ENCODE measurements at regions not wholly inside any gene's neighbourhood (a gene's known extent, or its start where the extent isn't known, plus 50 kb on each side); places are given as distances from the start of the nearest gene placed in this dataset.
"Not testable (repeated sequence)": the region's sequence is repeated elsewhere in the genome, so short reads cannot be mapped to it uniquely, and the experiment has no call there.

GRCh38 chr7:63899691-63900393 is 98.8 kb upstream of the ZNF722 start:
- Histone ChIP-seq H3K27me3 (ENCODE audit: control insufficient read depth, extremely low read depth, insufficient read depth, low read length) (no peaks in the 10 kb centered on the region), H4K20me1 (ENCODE audit: control insufficient read depth, extremely low read depth, insufficient read depth, low read length) (no peaks in the 10 kb centered on the region), H2AFZ (ENCODE audit: control insufficient read depth, low read length) (peak overlapping the region; percentile 20), H3K4me3 (ENCODE audit: control insufficient read depth in 2 of 3, extremely low read depth in 1 of 3, insufficient read depth in 2 of 3, low read depth in 1 of 3, low read length in 3 of 3) (peak overlapping the region in 1 of 3 experiments; percentile 38), H3K9me3 (ENCODE audit: control insufficient read depth, low read depth, low read length) (peaks cover 4% of the 10 kb centered on the region), H3K4me2 (ENCODE audit: control insufficient read depth, extremely low read depth, insufficient read depth, low read depth, low read length) (no peak overlapping the region), H3K27ac (ENCODE audit: control insufficient read depth, insufficient read depth, low read length) (no peak overlapping the region), H3K79me2 (ENCODE audit: control insufficient read depth, insufficient read depth, low read length) (no peaks in the 10 kb centered on the region), H3K9me1 (ENCODE audit: control insufficient read depth, extremely low read depth, insufficient read depth, low read length) (no peaks in the 10 kb centered on the region), H3K9ac (ENCODE audit: control insufficient read depth, extremely low read depth, insufficient read depth, low read length) (no peak overlapping the region), H3K4me1 (ENCODE audit: control insufficient read depth, extremely low read depth, insufficient read depth, low read length) (no peaks in the 10 kb centered on the region), H3K36me3 (ENCODE audit: control insufficient read depth in 2 of 2, extremely low read depth in 1 of 2, insufficient read depth in 2 of 2, low read length in 2 of 2) (no peaks in the 10 kb centered on the region)
- no peak for DNase-seq (ENCODE audit: low read depth, low spot score)
- FAIRE-seq: no peak
- dilution Hi-C loops (cut with MboI; ENCODE audit: extremely low pct_ligation_motif_present, low sequenced_read_pairs): no loop called here
- TF ChIP-seq EZH2 (IDR thresholded peaks at IDR 0.05; ENCODE audit: low read length) (no peak), CTCF (optimal IDR thresholded peaks at IDR 0.05 in 1 of 3, IDR thresholded peaks at IDR 0.05 in 1 of 3, conservative IDR thresholded peaks at IDR 0.05 in 1 of 3; ENCODE audit: extremely low read depth in 1 of 3, insufficient read depth in 2 of 3, low read length in 3 of 3) (no peak)

GRCh38 chr7:63900394-63901203 is 98.0 kb upstream of the ZNF722 start:
- no peaks in the 10 kb centered on the region for H3K4me1 ChIP-seq (ENCODE audit: control insufficient read depth, extremely low read depth, insufficient read depth, low read length)
- no peaks in the 10 kb centered on the region for H3K79me2 ChIP-seq (ENCODE audit: control insufficient read depth, insufficient read depth, low read length)
- H3K36me3 ChIP-seq (ENCODE audit: control insufficient read depth in 2 of 2, extremely low read depth in 1 of 2, insufficient read depth in 2 of 2, low read length in 2 of 2): no peaks in the 10 kb centered on the region
- H3K27ac ChIP-seq (ENCODE audit: control insufficient read depth, insufficient read depth, low read length): no peak overlapping the region
- TF ChIP-seq EZH2 (IDR thresholded peaks at IDR 0.05; ENCODE audit: low read length) (no peak), CTCF (optimal IDR thresholded peaks at IDR 0.05 in 1 of 3, IDR thresholded peaks at IDR 0.05 in 1 of 3, conservative IDR thresholded peaks at IDR 0.05 in 1 of 3; ENCODE audit: extremely low read depth in 1 of 3, insufficient read depth in 2 of 3, low read length in 3 of 3) (no peak)
- H3K4me2 ChIP-seq (ENCODE audit: control insufficient read depth, extremely low read depth, insufficient read depth, low read depth, low read length): no peak overlapping the region
- no peaks in the 10 kb centered on the region for H3K9me1 ChIP-seq (ENCODE audit: control insufficient read depth, extremely low read depth, insufficient read depth, low read length)
- H2AFZ ChIP-seq (ENCODE audit: control insufficient read depth, low read length): peak overlapping the region; percentile 60
- H4K20me1 ChIP-seq (ENCODE audit: control insufficient read depth, extremely low read depth, insufficient read depth, low read length): no peaks in the 10 kb centered on the region
- DNase-seq (ENCODE audit: low read depth, low spot score) (no peak), FAIRE-seq (no peak)
- no peaks in the 10 kb centered on the region for H3K27me3 ChIP-seq (ENCODE audit: control insufficient read depth, extremely low read depth, insufficient read depth, low read length)
- peak overlapping the region in 1 of 3 experiments; percentile 38 for H3K4me3 ChIP-seq (ENCODE audit: control insufficient read depth in 2 of 3, extremely low read depth in 1 of 3, insufficient read depth in 2 of 3, low read depth in 1 of 3, low read length in 3 of 3)
- peaks cover 4% of the 10 kb centered on the region for H3K9me3 ChIP-seq (ENCODE audit: control insufficient read depth, low read depth, low read length)
- H3K9ac ChIP-seq (ENCODE audit: control insufficient read depth, extremely low read depth, insufficient read depth, low read length): no peak overlapping the region
- dilution Hi-C loops (cut with MboI; ENCODE audit: extremely low pct_ligation_motif_present, low sequenced_read_pairs): no loop called here

- H4K20me1 ChIP-seq (ENCODE audit: control insufficient read depth, extremely low read depth, insufficient read depth, low read length); FAIRE-seq; dilution Hi-C loops (cut with MboI; ENCODE audit: extremely low pct_ligation_motif_present, low sequenced_read_pairs): not testable (repeated sequence)
These were observed 97.5 kb upstream of the ZNF722 start for GRCh38 chr7:63901204-63901506.

More at GRCh38 chr7:63901204-63901506, 97.5 kb upstream of the ZNF722 start:
- not testable (repeated sequence) for H3K27ac ChIP-seq (ENCODE audit: control insufficient read depth, insufficient read depth, low read length); H3K9me1 ChIP-seq (ENCODE audit: control insufficient read depth, extremely low read depth, insufficient read depth, low read length); H3K27me3 ChIP-seq (ENCODE audit: control insufficient read depth, extremely low read depth, insufficient read depth, low read length); H3K9me3 ChIP-seq (ENCODE audit: control insufficient read depth, low read depth, low read length); DNase-seq (ENCODE audit: low read depth, low spot score); H3K79me2 ChIP-seq (ENCODE audit: control insufficient read depth, insufficient read depth, low read length); H3K4me2 ChIP-seq (ENCODE audit: control insufficient read depth, extremely low read depth, insufficient read depth, low read depth, low read length); H3K9ac ChIP-seq (ENCODE audit: control insufficient read depth, extremely low read depth, insufficient read depth, low read length); H3K4me1 ChIP-seq (ENCODE audit: control insufficient read depth, extremely low read depth, insufficient read depth, low read length); H3K36me3 ChIP-seq (ENCODE audit: control insufficient read depth in 2 of 2, extremely low read depth in 1 of 2, insufficient read depth in 2 of 2, low read length in 2 of 2)
- Histone ChIP-seq H2AFZ (ENCODE audit: control insufficient read depth, low read length) (peak overlapping the region; percentile 60), H3K4me3 (ENCODE audit: control insufficient read depth in 2 of 3, extremely low read depth in 1 of 3, insufficient read depth in 2 of 3, low read depth in 1 of 3, low read length in 3 of 3) (peak overlapping the region in 1 of 3 experiments; percentile 38)

All from keratinocyte (primary cell).